HL-60 (cell line): ENCODE measurements at regions not wholly inside any gene's neighbourhood (a gene's known extent, or its start where the extent isn't known, plus 50 kb on each side); places are given as distances from the start of the nearest gene placed in this dataset.

Experiments
- CTCF ChIP-seq: IDR thresholded peaks from one replicate; pipeline ENCODE4 v1.5.1; 2011; ENCODE audit warnings: low read length, control low read depth, inconsistent platforms; ENCODE audit not compliant: insufficient read depth
- REST ChIP-seq: IDR thresholded peaks from 2 replicates; pipeline ENCODE4 v1.6.1; 2012; ENCODE audit warnings: low read depth; ENCODE audit not compliant: insufficient replicate concordance
- SPI1 ChIP-seq: IDR thresholded peaks from 2 replicates; pipeline ENCODE4 v1.6.1; 2012; ENCODE audit warnings: low read depth, mild to moderate bottlenecking, borderline replicate concordance

GRCh38 chr10:111944331-111944730 lies 239.2 kb downstream of the GPAM start:
- no peak for TF ChIP-seq CTCF
- TF ChIP-seq REST, result no peak
- no peak for TF ChIP-seq SPI1
